Prostate gland (tissue), 2 donors: ENCODE measurements at regions not wholly inside any gene's neighbourhood (a gene's known extent, or its start where the extent isn't known, plus 50 kb on each side); places are given as distances from the start of the nearest gene placed in this dataset.
"Not testable (repeated sequence)": the region's sequence is repeated elsewhere in the genome, so short reads cannot be mapped to it uniquely, and the experiment has no call there.

ENCODE experiments used
- DNase-seq: peaks from one replicate; pipeline ENCODE4 v3.0.0-alpha.2; 2019; ENCODE audit warnings: low spot score
- H3K27ac ChIP-seq, 2 donors: fragments of 200-600 bp; sonication (generic); 2 replicates each; pipeline ENCODE4 v1.5.1; 2017 to 2019
- H3K27me3 ChIP-seq: fragments of 200-600 bp; sonication (generic); replicated peaks from 2 replicates; pipeline ENCODE4 v1.5.1; 2019; ENCODE audit not compliant: insufficient read depth
- H3K36me3 ChIP-seq, 2 donors: fragments of 200-600 bp; sonication (generic); 1 replicate in 1 of 2; 2 replicates in 1 of 2; pipeline versions ENCODE4 v1.5.1 to v1.8.1; 2017 to 2019
- H3K4me1 ChIP-seq: fragments of 200-600 bp; sonication (generic); replicated peaks from 2 replicates; pipeline ENCODE4 v1.5.1; 2019
- H3K4me3 ChIP-seq, 2 donors: fragments of 200-600 bp; sonication (generic); 2 replicates each; pipeline ENCODE4 v1.5.1; 2017 to 2019
- H3K9me3 ChIP-seq: fragments of 200-600 bp; sonication (generic); 2 replicates; pipeline ENCODE4 v1.5.1; 2017
- CTCF ChIP-seq, 4 experiments: fragments of 200-600 bp in 2 of 4; fragments of 450-650 bp in 2 of 4; sonication (generic) in 2 of 4; IDR thresholded peaks; 1 replicate in 3 of 4; 2 replicates in 1 of 4; pipeline ENCODE4 v1.5.1; 2016 to 2019; ENCODE audit warnings: antibody characterized with exemption in 4 of 4, mild to moderate bottlenecking in 2 of 4, moderate library complexity in 2 of 4
- POLR2A ChIP-seq: fragments of 450-650 bp; IDR thresholded peaks from one replicate; pipeline ENCODE4 v1.6.1; 2016; ENCODE audit warnings: antibody characterized with exemption, mild to moderate bottlenecking
- POLR2AphosphoS5 ChIP-seq: sonication (generic); formaldehyde crosslinking; IDR thresholded peaks from one replicate; pipeline ENCODE4 v1.6.1; 2017; ENCODE audit warnings: antibody characterized with exemption
- WGBS: methylation state at CpG from one replicate; pipeline ENCODE4 v1.1.5; 2018; 5-methylcytosine and 5-hydroxymethylcytosine counted together
- intact Hi-C: fragments of 100-400 bp; cut with DNase I; formaldehyde crosslinking; loops from one replicate; pipeline ENCODE4 v1.14.2; 2022

GRCh38 chr3:20380295-20380694, 194.3 kb upstream of the SGO1 start:
- no peak overlapping the region for H3K4me3 ChIP-seq
- no peaks in the 10 kb centered on the region for H3K9me3 ChIP-seq
- H3K27ac ChIP-seq, result no peak overlapping the region
- no peaks in the 10 kb centered on the region for H3K36me3 ChIP-seq
- TF ChIP-seq CTCF (IDR thresholded peaks at IDR 0.05), result no peak
- TF ChIP-seq POLR2A, result no peak
- no peak for TF ChIP-seq POLR2AphosphoS5
- intact Hi-C loops, result no loop called here
- DNase-seq, result no peak
- WGBS, result 92% methylated on average over 1 of the region's 1 CpG
- H3K4me1 ChIP-seq, result no peaks in the 10 kb centered on the region
- no peaks in the 10 kb centered on the region for H3K27me3 ChIP-seq

- Histone ChIP-seq H3K36me3 (no peaks in the 10 kb centered on the region), H3K9me3 (no peaks in the 10 kb centered on the region), H3K4me1 (no peaks in the 10 kb centered on the region), H3K4me3 (no peak overlapping the region), H3K27me3 (no peaks in the 10 kb centered on the region), H3K27ac (no peak overlapping the region)
- WGBS, result 55% methylated on average over 2 of the region's 2 CpGs
- no peak for DNase-seq
- TF ChIP-seq CTCF (IDR thresholded peaks at IDR 0.05), result no peak
- TF ChIP-seq POLR2A, result no peak
- no peak for TF ChIP-seq POLR2AphosphoS5
- intact Hi-C loops, result no loop called here
Measured at GRCh38 chr3:20378315-20378714, 192.3 kb upstream of the SGO1 start.

GRCh38 chr3:20376665-20377217, 190.7 kb upstream of the SGO1 start:
- H3K9me3 ChIP-seq, result no peaks in the 10 kb centered on the region
- TF ChIP-seq CTCF (IDR thresholded peaks at IDR 0.05) (no peak), POLR2AphosphoS5 (no peak), POLR2A (no peak)
- no peaks in the 10 kb centered on the region for H3K4me1 ChIP-seq
- intact Hi-C loops, result no loop called here
- H3K27me3 ChIP-seq, result no peaks in the 10 kb centered on the region
- no peak for DNase-seq
- no peaks in the 10 kb centered on the region for H3K36me3 ChIP-seq
- H3K4me3 ChIP-seq, result no peak overlapping the region
- H3K27ac ChIP-seq, result no peak overlapping the region

GRCh38 chr3:20375302-20375701, 189.3 kb upstream of the SGO1 start:
- Histone ChIP-seq H3K4me3 (no peak overlapping the region), H3K27ac (no peak overlapping the region), H3K4me1 (no peaks in the 10 kb centered on the region), H3K36me3 (no peaks in the 10 kb centered on the region), H3K9me3 (no peaks in the 10 kb centered on the region), H3K27me3 (no peaks in the 10 kb centered on the region)
- 98% methylated on average over 2 of the region's 2 CpGs for WGBS
- TF ChIP-seq POLR2A (no peak), CTCF (IDR thresholded peaks at IDR 0.05) (no peak), POLR2AphosphoS5 (no peak)
- no peak for DNase-seq
- intact Hi-C loops, result no loop called here

GRCh38 chr3:20370273-20371063, 184.5 kb upstream of the SGO1 start:
- DNase-seq, H3K27me3 ChIP-seq, H3K27ac ChIP-seq, H3K4me1 ChIP-seq, H3K4me3 ChIP-seq, H3K36me3 ChIP-seq, H3K9me3 ChIP-seq, intact Hi-C loops: not testable (repeated sequence)
- 95% methylated on average over 23 of the region's 23 CpGs for WGBS
